Mesenchymal stem cell (in vitro differentiated cells and primary cell): ENCODE measurements at regions not wholly inside any gene's neighbourhood (a gene's known extent, or its start where the extent isn't known, plus 50 kb on each side); places are given as distances from the start of the nearest gene placed in this dataset.
"Not testable (repeated sequence)": the region's sequence is repeated elsewhere in the genome, so short reads cannot be mapped to it uniquely, and the experiment has no call there.

Experiments used
- DNase-seq: peaks from one replicate; pipeline ENCODE4 v3.0.0-alpha.2; 2013
- H2AFZ ChIP-seq: one replicate; pipeline ENCODE4 v1.6.1; 2013; ENCODE audit warnings: low read depth, mild to moderate bottlenecking, control low read depth, inconsistent platforms, low read length, moderate library complexity
- H2AK5ac ChIP-seq: 2 replicates; pipeline ENCODE4 v1.6.1; 2013; ENCODE audit warnings: low read length, moderate library complexity, mild to moderate bottlenecking, inconsistent platforms; ENCODE audit not compliant: severe bottlenecking
- H2BK120ac ChIP-seq: one replicate; pipeline ENCODE4 v1.6.1; 2013; ENCODE audit warnings: low read depth, mild to moderate bottlenecking, inconsistent platforms, low read length, moderate library complexity
- H2BK12ac ChIP-seq, 2 experiments: one replicate each; pipeline ENCODE4 v1.6.1; 2013; ENCODE audit warnings: inconsistent platforms in 2 of 2, low read length in 2 of 2, mild to moderate bottlenecking in 2 of 2, moderate library complexity in 2 of 2, control low read depth in 1 of 2
- H2BK15ac ChIP-seq: one replicate; pipeline ENCODE4 v1.6.1; 2013; ENCODE audit warnings: mild to moderate bottlenecking, low read depth, inconsistent platforms; ENCODE audit not compliant: poor library complexity, severe bottlenecking
- H2BK5ac ChIP-seq: 2 replicates; pipeline ENCODE4 v1.6.1; 2013; ENCODE audit warnings: low read depth, mild to moderate bottlenecking, low read length, control low read depth, inconsistent platforms; ENCODE audit not compliant: poor library complexity, severe bottlenecking
- H3K14ac ChIP-seq, 2 experiments: one replicate each; pipeline ENCODE4 v1.6.1; 2013; ENCODE audit warnings: inconsistent platforms in 2 of 2, low read length in 2 of 2, control low read depth in 1 of 2, mild to moderate bottlenecking in 1 of 2, moderate library complexity in 1 of 2
- H3K18ac ChIP-seq, 2 experiments: one replicate each; pipeline ENCODE4 v1.6.1; 2013; ENCODE audit warnings: inconsistent platforms in 2 of 2, low read length in 2 of 2, control low read depth in 1 of 2, low read depth in 1 of 2, mild to moderate bottlenecking in 1 of 2
- H3K23ac ChIP-seq, 2 experiments: one replicate each; pipeline ENCODE4 v1.6.1; 2013; ENCODE audit warnings: inconsistent platforms in 2 of 2, low read length in 2 of 2, mild to moderate bottlenecking in 2 of 2, moderate library complexity in 2 of 2, control low read depth in 1 of 2
- H3K27ac ChIP-seq: 2 replicates; pipeline ENCODE4 v1.5.1; 2013; ENCODE audit warnings: mild to moderate bottlenecking, moderate library complexity, low read length, control low read depth, inconsistent platforms; ENCODE audit not compliant: poor library complexity, severe bottlenecking
- H3K27me3 ChIP-seq, 2 experiments: 2 replicates each; pipeline versions ENCODE4 v1.6.1 to v1.7.0; 2013; ENCODE audit warnings: low read length in 2 of 2, mild to moderate bottlenecking in 2 of 2, moderate library complexity in 2 of 2, control low read depth in 1 of 2, inconsistent platforms in 1 of 2; ENCODE audit not compliant: control insufficient read depth in 1 of 2, insufficient read depth in 1 of 2
- H3K36me3 ChIP-seq, 2 experiments: 2 replicates each; pipeline versions ENCODE4 v1.6.1 to v1.7.0; 2013; ENCODE audit warnings: low read length in 2 of 2, control low read depth in 1 of 2, inconsistent platforms in 1 of 2, low read depth in 1 of 2, mild to moderate bottlenecking in 1 of 2; ENCODE audit not compliant: insufficient read depth in 2 of 2, control insufficient read depth in 1 of 2
- H3K4ac ChIP-seq, 2 experiments: one replicate each; pipeline ENCODE4 v1.6.1; 2013; ENCODE audit warnings: inconsistent platforms in 2 of 2, low read length in 2 of 2, mild to moderate bottlenecking in 2 of 2, moderate library complexity in 2 of 2, control low read depth in 1 of 2, low read depth in 1 of 2
- H3K4me1 ChIP-seq: 2 replicates; pipeline ENCODE4 v1.6.1; 2013; ENCODE audit warnings: low read depth, low read length, control low read depth; ENCODE audit not compliant: control insufficient read depth, insufficient read depth
- H3K4me2 ChIP-seq: 2 replicates; pipeline ENCODE4 v1.6.1; 2013; ENCODE audit warnings: low read length, mild to moderate bottlenecking, inconsistent platforms; ENCODE audit not compliant: poor library complexity, severe bottlenecking
- H3K4me3 ChIP-seq, 2 experiments: 2 replicates each; pipeline versions ENCODE4 v1.5.1 to v1.7.0; 2013; ENCODE audit warnings: low read length in 2 of 2, mild to moderate bottlenecking in 2 of 2, control low read depth in 1 of 2, low read depth in 1 of 2; ENCODE audit not compliant: insufficient read depth in 1 of 2
- H3K79me1 ChIP-seq: replicated peaks from 2 replicates; pipeline ENCODE4 v1.6.1; 2013; ENCODE audit warnings: mild to moderate bottlenecking, control low read depth, low read length, inconsistent platforms; ENCODE audit not compliant: poor library complexity, severe bottlenecking
- H3K9ac ChIP-seq: 2 replicates; pipeline ENCODE4 v1.7.0; 2013; ENCODE audit warnings: mild to moderate bottlenecking, low read length, moderate library complexity
- H3K9me3 ChIP-seq: 2 replicates; pipeline ENCODE4 v1.7.0; 2013; ENCODE audit warnings: mild to moderate bottlenecking, low read length; ENCODE audit not compliant: control insufficient read depth
- H4K8ac ChIP-seq: one replicate; pipeline ENCODE4 v1.6.1; 2013; ENCODE audit warnings: inconsistent platforms, mild to moderate bottlenecking, low read length, moderate library complexity
- H4K91ac ChIP-seq: one replicate; pipeline ENCODE4 v1.6.1; 2013; ENCODE audit warnings: mild to moderate bottlenecking, low read length, inconsistent platforms
- WGBS: methylation state at CpG from one replicate; pipeline ENCODE4 v1.1.7; 2013; ENCODE audit warnings: mixed read lengths; 5-methylcytosine and 5-hydroxymethylcytosine counted together

GRCh38 chr5:34243802-34244201 lies 200.8 kb upstream of the C1QTNF3 start:
- H3K36me3 ChIP-seq, H3K9me3 ChIP-seq, H2BK120ac ChIP-seq, H4K8ac ChIP-seq, H3K27me3 ChIP-seq, H2AK5ac ChIP-seq, H3K23ac ChIP-seq, H3K14ac ChIP-seq, H3K4me3 ChIP-seq, H3K4me1 ChIP-seq, H2BK12ac ChIP-seq, H3K27ac ChIP-seq, H2AFZ ChIP-seq, H3K18ac ChIP-seq, H3K4me2 ChIP-seq, H3K4ac ChIP-seq, DNase-seq, H2BK5ac ChIP-seq, H2BK15ac ChIP-seq, H3K79me1 ChIP-seq, H4K91ac ChIP-seq: not testable (repeated sequence)
- peak overlapping the region; percentile 26 for H3K9ac ChIP-seq

GRCh38 chr5:34244281-34245031 lies 201.4 kb upstream of the C1QTNF3 start:
- not testable (repeated sequence) for H3K27me3 ChIP-seq, H3K36me3 ChIP-seq, H2BK12ac ChIP-seq, H2BK15ac ChIP-seq, H3K4me1 ChIP-seq, H3K4ac ChIP-seq, H3K9me3 ChIP-seq, H4K91ac ChIP-seq, H4K8ac ChIP-seq, H2AK5ac ChIP-seq, H3K14ac ChIP-seq, H3K18ac ChIP-seq, H3K23ac ChIP-seq, H2BK5ac ChIP-seq, H2BK120ac ChIP-seq, H3K27ac ChIP-seq, H2AFZ ChIP-seq, H3K79me1 ChIP-seq
- 0% methylated on average over 1 of the region's 41 CpGs for WGBS
- Histone ChIP-seq H3K9ac (peak overlapping the region; percentile 26), H3K4me3 (peak overlapping the region; percentile 46 to 56), H3K4me2 (peak overlapping the region; percentile 43)
- peak; percentile 58 for DNase-seq

- H3K14ac ChIP-seq, H2AFZ ChIP-seq, H4K91ac ChIP-seq, H3K9ac ChIP-seq, H2BK15ac ChIP-seq, H3K27ac ChIP-seq, H2BK120ac ChIP-seq, H2BK5ac ChIP-seq, H4K8ac ChIP-seq, H3K27me3 ChIP-seq, H3K23ac ChIP-seq, H3K79me1 ChIP-seq, H3K36me3 ChIP-seq, H3K4ac ChIP-seq, H2AK5ac ChIP-seq, H3K9me3 ChIP-seq, DNase-seq, H2BK12ac ChIP-seq, H3K4me3 ChIP-seq, H3K4me2 ChIP-seq, H3K4me1 ChIP-seq, H3K18ac ChIP-seq: not testable (repeated sequence)
- no CpG with 5 or more reads among the region's 31 CpGs for WGBS
These were observed 202.0 kb upstream of the C1QTNF3 start for GRCh38 chr5:34245032-34245394.

- H3K4ac ChIP-seq: not testable (repeated sequence)
- WGBS: no CpG with 5 or more reads among the region's 2 CpGs
- H3K4me3 ChIP-seq: peak overlapping the region in 1 of 2 experiments; percentile 41
These were observed 202.8 kb upstream of the C1QTNF3 start for GRCh38 chr5:34245813-34246212.

More at GRCh38 chr5:34245813-34246212, 202.8 kb upstream of the C1QTNF3 start:
- H3K27me3 ChIP-seq, H2BK120ac ChIP-seq, H3K4me2 ChIP-seq, H4K8ac ChIP-seq, H3K18ac ChIP-seq, H3K14ac ChIP-seq, H3K9me3 ChIP-seq, H2BK5ac ChIP-seq, H3K23ac ChIP-seq, H3K4me1 ChIP-seq, H3K27ac ChIP-seq, H3K79me1 ChIP-seq, H2BK15ac ChIP-seq, H4K91ac ChIP-seq, H2AFZ ChIP-seq, H2AK5ac ChIP-seq, H3K36me3 ChIP-seq, H2BK12ac ChIP-seq: not testable (repeated sequence)
- peak overlapping the region; percentile 57 for H3K9ac ChIP-seq
- peak; percentile 4 for DNase-seq
